Nephron (organoid): ENCODE measurements at regions not wholly inside any gene's neighbourhood (a gene's known extent, or its start where the extent isn't known, plus 50 kb on each side); places are given as distances from the start of the nearest gene placed in this dataset.
"Not testable (repeated sequence)": the region's sequence is repeated elsewhere in the genome, so short reads cannot be mapped to it uniquely, and the experiment has no call there.

ENCODE experiments used
- H3K27ac Mint-ChIP-seq, 3 experiments: 2 replicates each; pipeline ENCODE4 v1.8.0; 2020; ENCODE audit warnings: mixed read lengths in 3 of 3, mild to moderate bottlenecking in 2 of 3, moderate library complexity in 1 of 3
- H3K27me3 Mint-ChIP-seq: 2 replicates; pipeline ENCODE4 v1.8.0; 2021; ENCODE audit warnings: low read depth, mild to moderate bottlenecking, moderate library complexity, mixed read lengths
- H3K36me3 Mint-ChIP-seq: 2 replicates; pipeline ENCODE4 v1.8.0; 2020; ENCODE audit warnings: low read depth, mixed read lengths
- H3K4me1 Mint-ChIP-seq: 2 replicates; pipeline ENCODE4 v1.8.0; 2020; ENCODE audit warnings: mixed read lengths
- H3K4me3 Mint-ChIP-seq, 3 experiments: 2 replicates each; pipeline ENCODE4 v1.8.0; 2020; ENCODE audit warnings: mild to moderate bottlenecking in 3 of 3, mixed read lengths in 3 of 3, moderate library complexity in 2 of 3
- H3K9me3 Mint-ChIP-seq: 2 replicates; pipeline ENCODE4 v1.8.0; 2020; ENCODE audit warnings: mixed read lengths
- CTCF ChIP-seq, 3 experiments: fragments of 200-600 bp; sonication (generic); IDR thresholded peaks; one replicate each; pipeline ENCODE4 v1.5.0; 2021; ENCODE audit warnings: antibody characterized with exemption in 3 of 3; ENCODE audit not compliant: unreplicated experiment in 3 of 3

DNA sequence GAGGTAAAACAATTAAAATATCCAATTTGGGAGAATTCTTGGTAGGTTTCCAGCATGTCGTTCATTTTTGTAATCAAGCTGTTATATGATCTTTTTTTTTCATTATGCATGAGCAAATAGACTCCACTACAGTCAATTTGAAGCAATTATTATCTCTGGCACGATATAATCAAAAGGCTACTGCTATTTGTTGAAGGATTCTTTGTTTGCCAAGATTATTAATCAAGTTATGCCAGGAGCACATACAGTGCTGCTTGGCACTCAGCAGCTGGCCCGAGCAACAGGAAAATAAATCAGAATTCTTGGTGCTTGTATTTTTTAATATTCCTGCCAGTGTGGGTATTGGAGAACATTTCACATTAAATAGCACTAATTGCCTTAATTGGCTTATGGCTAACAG is 279.5 kb downstream of the RND3 start:
- peaks cover 16% of the 10 kb centered on the region for H3K4me1 Mint-ChIP-seq
- no peaks in the 10 kb centered on the region for H3K9me3 Mint-ChIP-seq
- H3K27me3 Mint-ChIP-seq = no peaks in the 10 kb centered on the region
- no peak for TF ChIP-seq CTCF (IDR thresholded peaks at IDR 0.05; ENCODE audit: unreplicated experiment in 3 of 3)
- H3K27ac Mint-ChIP-seq = no peak overlapping the region
- no peak overlapping the region for H3K4me3 Mint-ChIP-seq
- no peaks in the 10 kb centered on the region for H3K36me3 Mint-ChIP-seq

- no peak for TF ChIP-seq CTCF (IDR thresholded peaks at IDR 0.05; ENCODE audit: unreplicated experiment in 3 of 3)
- Mint-ChIP-seq H3K27ac (no peak overlapping the region), H3K27me3 (no peaks in the 10 kb centered on the region), H3K36me3 (no peaks in the 10 kb centered on the region), H3K9me3 (no peaks in the 10 kb centered on the region), H3K4me3 (no peak overlapping the region), H3K4me1 (no peaks in the 10 kb centered on the region)
Observed at GRCh38 chr2:150204451-150204850, 283.0 kb downstream of the RND3 start.

DNA sequence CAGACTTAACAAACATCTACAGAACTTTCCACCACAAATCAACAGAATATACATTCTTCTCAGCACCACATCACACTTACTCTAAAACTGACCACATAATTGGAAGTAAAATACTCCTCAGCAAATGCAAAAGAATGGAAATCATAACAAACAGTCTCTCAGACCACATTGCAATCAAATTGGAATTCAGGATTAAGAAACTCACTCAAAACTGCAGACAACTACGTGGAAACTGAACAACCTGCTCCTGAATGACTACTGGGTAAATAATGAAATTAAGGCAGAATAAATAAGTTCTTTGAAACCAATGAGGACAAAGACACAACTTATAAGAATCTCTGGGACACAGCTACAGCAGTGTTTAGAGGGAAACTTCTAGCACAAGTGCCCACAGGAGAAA is 292.7 kb downstream of the RND3 start:
- H3K27ac Mint-ChIP-seq, H3K27me3 Mint-ChIP-seq, H3K4me3 Mint-ChIP-seq, H3K4me1 Mint-ChIP-seq, H3K36me3 Mint-ChIP-seq: not testable (repeated sequence)
- H3K9me3 Mint-ChIP-seq = peaks cover 17% of the 10 kb centered on the region

- H3K4me1 Mint-ChIP-seq = peaks cover 4% of the 10 kb centered on the region
- H3K9me3 Mint-ChIP-seq = peaks cover 18% of the 10 kb centered on the region
- no peaks in the 10 kb centered on the region for H3K27me3 Mint-ChIP-seq
- H3K4me3 Mint-ChIP-seq = no peak overlapping the region
- no peak overlapping the region for H3K27ac Mint-ChIP-seq
- TF ChIP-seq CTCF (IDR thresholded peaks at IDR 0.05; ENCODE audit: unreplicated experiment in 3 of 3) = no peak
- peaks cover 4% of the 10 kb centered on the region for H3K36me3 Mint-ChIP-seq
Observed at GRCh38 chr2:150192701-150193100, 294.8 kb downstream of the RND3 start.

GRCh38 chr2:150191349-150191748 is 296.1 kb downstream of the RND3 start:
- H3K36me3 Mint-ChIP-seq = peaks cover 4% of the 10 kb centered on the region
- no peak for TF ChIP-seq CTCF (IDR thresholded peaks at IDR 0.05; ENCODE audit: unreplicated experiment in 3 of 3)
- H3K27ac Mint-ChIP-seq = no peak overlapping the region
- H3K4me3 Mint-ChIP-seq = no peak overlapping the region
- H3K9me3 Mint-ChIP-seq = peaks cover 12% of the 10 kb centered on the region
- H3K27me3 Mint-ChIP-seq = no peaks in the 10 kb centered on the region
- peaks cover 4% of the 10 kb centered on the region for H3K4me1 Mint-ChIP-seq

GRCh38 chr2:150190546-150190945 is 296.9 kb downstream of the RND3 start:
- Mint-ChIP-seq H3K27me3 (no peaks in the 10 kb centered on the region), H3K4me3 (no peak overlapping the region), H3K4me1 (peaks cover 4% of the 10 kb centered on the region), H3K27ac (no peak overlapping the region), H3K36me3 (no peaks in the 10 kb centered on the region), H3K9me3 (peaks cover 8% of the 10 kb centered on the region)
- TF ChIP-seq CTCF (IDR thresholded peaks at IDR 0.05; ENCODE audit: unreplicated experiment in 3 of 3) = no peak
